Muscle of arm (tissue), 1 donor: ENCODE measurements at regions not wholly inside any gene's neighbourhood (a gene's known extent, or its start where the extent isn't known, plus 50 kb on each side); places are given as distances from the start of the nearest gene placed in this dataset.

ENCODE experiments used
- DNase-seq: peaks from one replicate; pipeline ENCODE4 v3.0.0-alpha.2; 2013

- no peak for DNase-seq
Observed at GRCh38 chr13:109644956-109645355, 141.4 kb downstream of the IRS2 start.

GRCh38 chr13:109644069-109644750, 142.2 kb downstream of the IRS2 start:
- no peak for DNase-seq

GRCh38 chr13:109642358-109642757, 144.0 kb downstream of the IRS2 start:
- DNase-seq: no peak

GRCh38 chr13:109636736-109637135, 149.6 kb downstream of the IRS2 start:
- DNase-seq: no peak

- DNase-seq: no peak
Observed at GRCh38 chr13:109631069-109631468, 155.3 kb downstream of the IRS2 start.

- DNase-seq: no peak
Observed at GRCh38 chr13:109630271-109630670, 156.1 kb downstream of the IRS2 start.

GRCh38 chr13:109629737-109630136, 156.6 kb downstream of the IRS2 start:
- no peak for DNase-seq

- no peak for DNase-seq
Observed at GRCh38 chr13:109628251-109628699, 158.1 kb downstream of the IRS2 start.

GRCh38 chr13:109627649-109628048, 158.7 kb downstream of the IRS2 start:
- DNase-seq: no peak

- no peak for DNase-seq
Observed at GRCh38 chr13:109626386-109627171, 159.8 kb downstream of the IRS2 start.

GRCh38 chr13:109625156-109625555, 161.2 kb downstream of the IRS2 start:
- DNase-seq: no peak

GRCh38 chr13:109622006-109622405, 164.4 kb downstream of the IRS2 start:
- DNase-seq: no peak

GRCh38 chr13:109615721-109616420, 170.5 kb downstream of the IRS2 start:
- DNase-seq: no peak

GRCh38 chr13:109611912-109612691, 174.3 kb downstream of the IRS2 start:
- DNase-seq: no peak

GRCh38 chr13:109610517-109610916, 175.9 kb downstream of the IRS2 start:
- no peak for DNase-seq

- DNase-seq: no peak
Observed at GRCh38 chr13:109608503-109608902, 177.9 kb downstream of the IRS2 start.

GRCh38 chr13:109608059-109608458, 178.3 kb downstream of the IRS2 start:
- DNase-seq: no peak

- no peak for DNase-seq
Observed at GRCh38 chr13:109606520-109606919, 179.9 kb downstream of the IRS2 start.

GRCh38 chr13:109605846-109606245, 180.5 kb downstream of the IRS2 start:
- peak; percentile 7 for DNase-seq

- no peak for DNase-seq
Observed at GRCh38 chr13:109604894-109605293, 181.5 kb downstream of the IRS2 start.

GRCh38 chr13:109602356-109602755, 184.0 kb downstream of the IRS2 start:
- DNase-seq: no peak
